Ishikawa (cell line): ENCODE measurements at regions not wholly inside any gene's neighbourhood (a gene's known extent, or its start where the extent isn't known, plus 50 kb on each side); places are given as distances from the start of the nearest gene placed in this dataset.

Experiments
- CEBPB ChIP-seq: IDR thresholded peaks from 2 replicates; pipeline ENCODE4 v1.6.1; 2012
- CREB1 ChIP-seq: IDR thresholded peaks from 2 replicates; pipeline ENCODE4 v1.6.1; 2012; ENCODE audit warnings: low read depth
- FOXM1 ChIP-seq: IDR thresholded peaks from 2 replicates; pipeline ENCODE4 v1.6.1; 2012; ENCODE audit warnings: low read depth, borderline replicate concordance
- MAX ChIP-seq: IDR thresholded peaks from 2 replicates; pipeline ENCODE4 v1.6.1; 2012
- NFIC ChIP-seq: IDR thresholded peaks from 2 replicates; pipeline ENCODE4 v1.6.1; 2012
- RAD21 ChIP-seq: IDR thresholded peaks from 2 replicates; pipeline ENCODE4 v1.6.1; 2012; ENCODE audit warnings: low read depth
- YY1 ChIP-seq: IDR thresholded peaks from 2 replicates; pipeline ENCODE4 v1.6.1; 2012; ENCODE audit warnings: low read depth
- ZBTB7A ChIP-seq: IDR thresholded peaks from 2 replicates; pipeline ENCODE4 v1.6.1; 2012; ENCODE audit warnings: low read depth
- TF ChIP-seq, protein P1 (sequence below): IDR thresholded peaks from 2 replicates; pipeline ENCODE4 v1.6.1; 2012

- no peak for TF ChIP-seq YY1
- TF ChIP-seq CEBPB, result no peak
- no peak for TF ChIP-seq MAX
- no peak for TF ChIP-seq FOXM1
- no peak for TF ChIP-seq ZBTB7A
- TF ChIP-seq NFIC, result no peak
- TF ChIP-seq CREB1, result no peak
- TF ChIP-seq, protein P1, sequence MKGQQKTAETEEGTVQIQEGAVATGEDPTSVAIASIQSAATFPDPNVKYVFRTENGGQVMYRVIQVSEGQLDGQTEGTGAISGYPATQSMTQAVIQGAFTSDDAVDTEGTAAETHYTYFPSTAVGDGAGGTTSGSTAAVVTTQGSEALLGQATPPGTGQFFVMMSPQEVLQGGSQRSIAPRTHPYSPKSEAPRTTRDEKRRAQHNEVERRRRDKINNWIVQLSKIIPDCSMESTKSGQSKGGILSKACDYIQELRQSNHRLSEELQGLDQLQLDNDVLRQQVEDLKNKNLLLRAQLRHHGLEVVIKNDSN, result no peak
- TF ChIP-seq RAD21, result peak; percentile 74
Observed at GRCh38 chr14:81710232-81710845, 176.7 kb upstream of the SEL1L start.
